A549 (cell line): ENCODE measurements at regions not wholly inside any gene's neighbourhood (a gene's known extent, or its start where the extent isn't known, plus 50 kb on each side); places are given as distances from the start of the nearest gene placed in this dataset.
A peak's percentile ranks its signal among the peaks of the same experiment; 100 is the strongest.

ENCODE experiments used
- ATAC-seq, 2 experiments: fragments of 200-7000 bp in 1 of 2; fragments of >200 bp in 1 of 2; cut with Nextera tagmentation in 1 of 2; cut with Tn5 transposase in 1 of 2; 3 replicates each; pipeline versions ENCODE4 v1.8.0 to v1.9.1; 2018 to 2020; ENCODE audit warnings: mild to moderate bottlenecking in 1 of 2, moderate library complexity in 1 of 2
- CTCF ChIA-PET: fragments of 300-600 bp; sonication (Branson Sonifier 250); formaldehyde crosslinking; extraction: SDS; loops from one replicate; lab custom pipeline; 2021; ENCODE audit warnings: antibody characterized with exemption, inconsistent platforms; lab: Yijun Ruan, JAX
- POLR2A ChIA-PET: fragments of 350-600 bp; formaldehyde crosslinking; extraction: SDS; loops from one replicate; lab custom pipeline; 2021; ENCODE audit warnings: antibody characterized with exemption, inconsistent platforms; lab: Yijun Ruan, JAX
- DNase-seq, 2 experiments: peaks; one replicate each; pipeline versions ENCODE4 v3.0.0 to v3.0.0-alpha.2; 2011 to 2016; ENCODE audit warnings: low read depth in 1 of 2, low spot score in 1 of 2
- FAIRE-seq: peaks from 2 replicates; lab custom pipeline; 2011; peaks lifted over from hg19 to GRCh38; lab: Jason Lieb, UNC
- H3K27ac ChIP-seq, 2 experiments: fragments of >200 bp; sonication (Bioruptor Twin); formaldehyde crosslinking; 3 replicates each; pipeline ENCODE4 v1.5.1; 2016 to 2017
- H3K4me1 ChIP-seq: fragments of >200 bp; sonication (Bioruptor Twin); formaldehyde crosslinking; 3 replicates; pipeline ENCODE4 v1.6.1; 2016
- H3K4me2 ChIP-seq: fragments of >200 bp; sonication (Bioruptor Twin); formaldehyde crosslinking; 3 replicates; pipeline ENCODE4 v1.6.1; 2016
- H3K4me3 ChIP-seq: fragments of >200 bp; sonication (Bioruptor Twin); formaldehyde crosslinking; 3 replicates; pipeline ENCODE4 v1.5.1; 2016
- H3K9me3 ChIP-seq: fragments of >200 bp; sonication (Bioruptor Twin); formaldehyde crosslinking; 3 replicates; pipeline ENCODE4 v1.6.1; 2016
- CBX2 ChIP-seq: fragments of 200-600 bp; sonication (generic); IDR thresholded peaks from 2 replicates; pipeline ENCODE4 v1.6.1; 2016; ENCODE audit warnings: low read depth, mild to moderate bottlenecking, borderline replicate concordance
- ESRRA ChIP-seq: fragments of 150-350 bp; IDR thresholded peaks from 2 replicates; pipeline ENCODE4 v1.6.1; 2014; ENCODE audit warnings: mild to moderate bottlenecking, low read length, borderline replicate concordance
- FOSL2 ChIP-seq, 2 experiments: fragments of 450-650 bp in 1 of 2; fragments of >200 bp in 1 of 2; sonication (Bioruptor Twin) in 1 of 2; formaldehyde crosslinking; IDR thresholded peaks; 2 replicates each; pipeline versions ENCODE4 v1.5.0 to v1.6.1; 2016 to 2020; ENCODE audit warnings: mild to moderate bottlenecking in 1 of 2, moderate library complexity in 1 of 2
- HEYL ChIP-seq: fragments of 250-450 bp; sonication (Bioruptor Pico); IDR thresholded peaks from 2 replicates; pipeline ENCODE4 v1.8.0; 2021; ENCODE audit warnings: mild to moderate bottlenecking, moderate library complexity
- HOXA7 ChIP-seq: fragments of 250-450 bp; sonication (Bioruptor Pico); IDR thresholded peaks from 2 replicates; pipeline ENCODE4 v1.5.0; 2020; ENCODE audit warnings: mild to moderate bottlenecking, moderate library complexity
- KDM5A ChIP-seq: fragments of 200-600 bp; sonication (generic); IDR thresholded peaks from 2 replicates; pipeline ENCODE4 v1.6.1; 2016; ENCODE audit warnings: antibody characterized with exemption, mild to moderate bottlenecking
- MAX ChIP-seq: IDR thresholded peaks from 2 replicates; pipeline ENCODE4 v1.6.1; 2012
- MYC ChIP-seq: IDR thresholded peaks from 2 replicates; pipeline ENCODE4 v1.6.1; 2012; ENCODE audit warnings: mild to moderate bottlenecking, inconsistent platforms, low read length, improper control_type of control experiment, borderline replicate concordance
- PHF8 ChIP-seq: fragments of 200-600 bp; sonication (generic); IDR thresholded peaks from 2 replicates; pipeline ENCODE4 v1.6.1; 2016; ENCODE audit warnings: low read depth, mild to moderate bottlenecking, antibody characterized with exemption, moderate library complexity, borderline replicate concordance
- RNF2 ChIP-seq: fragments of 200-600 bp; sonication (generic); IDR thresholded peaks from 2 replicates; pipeline ENCODE4 v1.6.1; 2016; ENCODE audit warnings: low read depth, mild to moderate bottlenecking, antibody characterized with exemption, moderate library complexity, borderline replicate concordance
- TP53 ChIP-seq: fragments of 250-450 bp; sonication (Bioruptor Pico); IDR thresholded peaks from 2 replicates; pipeline ENCODE4 v1.5.0; 2021; ENCODE audit warnings: mild to moderate bottlenecking, moderate library complexity
- ZFP36 ChIP-seq: fragments of 450-650 bp; IDR thresholded peaks from 2 replicates; pipeline ENCODE4 v1.6.1; 2014; ENCODE audit warnings: borderline replicate concordance; ENCODE audit not compliant: partially characterized antibody
- ZNF302 ChIP-seq: fragments of 250-450 bp; sonication (Bioruptor Pico); IDR thresholded peaks from 2 replicates; pipeline ENCODE4 v1.9.0; 2021; ENCODE audit warnings: inconsistent platforms, mild to moderate bottlenecking, moderate library complexity
- WGBS: methylation state at CpG from one replicate; pipeline ENCODE4 v1.1.6; 2017; ENCODE audit errors: missing lambda C conversion rate; 5-methylcytosine and 5-hydroxymethylcytosine counted together
- TF ChIP-seq, protein P1 (sequence below): fragments of 450-650 bp; IDR thresholded peaks from 2 replicates; pipeline ENCODE4 v1.6.1; 2014; ENCODE audit warnings: antibody characterized with exemption
- TF ChIP-seq, protein P2 (sequence below): fragments of 200-600 bp; sonication (generic); IDR thresholded peaks from 2 replicates; pipeline ENCODE4 v1.6.1; 2016; ENCODE audit warnings: antibody characterized with exemption, mild to moderate bottlenecking, moderate library complexity

DNA sequence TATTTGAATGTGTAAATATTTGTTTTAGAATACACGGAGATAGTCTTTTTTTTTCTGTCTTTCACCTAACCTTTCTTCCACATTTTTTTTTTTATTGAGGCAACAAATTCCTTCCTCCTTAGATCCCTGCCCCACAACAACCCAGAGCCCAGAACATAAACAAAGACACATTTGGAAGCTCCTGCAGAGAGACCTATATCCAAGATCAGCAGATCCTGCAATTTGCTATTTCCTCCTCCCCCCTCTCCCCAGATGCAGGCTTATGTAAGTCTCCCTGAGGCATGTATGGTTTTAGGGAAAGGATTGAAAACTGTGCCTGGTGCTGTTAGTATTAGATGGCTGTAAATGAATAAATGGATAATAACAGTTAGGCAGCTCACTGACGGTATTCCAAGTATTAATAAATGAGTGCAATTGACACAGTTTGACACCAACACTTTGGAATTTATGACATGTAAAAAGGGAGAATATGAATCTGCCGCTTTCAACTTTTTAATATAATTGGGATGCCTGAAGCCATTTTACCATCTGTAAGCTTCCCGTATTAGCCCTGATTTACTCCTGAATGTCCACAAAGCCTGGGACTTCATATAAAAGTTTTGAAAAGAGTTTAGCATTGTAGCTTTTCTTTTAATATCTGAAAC lies 608.3 kb upstream of the CITED2 start:
- H3K4me3 ChIP-seq = no peak overlapping the region
- ChIA-PET POLR2A (no interaction called here), CTCF (interaction anchor here (0.7 kb wide), 1 partner anchor 100 kb away, joined by 5 read pairs; no protein-coding TSS in a partner anchor)
- peak in 1 of 2 experiments; percentile 32; a peak in 1 of 6 replicates for ATAC-seq
- WGBS = 42% methylated on average over 4 of the region's 4 CpGs
- H3K4me2 ChIP-seq = peak overlapping the region; percentile 60
- DNase-seq = no peak
- H3K27ac ChIP-seq = peak overlapping the region; percentile 62 to 64; a peak in 5 of 6 replicates
- H3K9me3 ChIP-seq = no peaks in the 10 kb centered on the region
- no peak for TF ChIP-seq ESRRA
- TF ChIP-seq, all 56 proteins: peak for 0
- FAIRE-seq = no peak
- H3K4me1 ChIP-seq = peaks cover 57% of the 10 kb centered on the region

GRCh38 chr6:139982195-139982594 lies 607.7 kb upstream of the CITED2 start:
- DNase-seq (no peak), ATAC-seq (no peak), FAIRE-seq (no peak)
- CTCF ChIA-PET = interaction anchor here (0.7 kb wide), 1 partner anchor 100 kb away, joined by 5 read pairs; no protein-coding TSS in a partner anchor
- Histone ChIP-seq H3K4me2 (peak overlapping the region; percentile 60), H3K9me3 (no peaks in the 10 kb centered on the region), H3K4me1 (peaks cover 63% of the 10 kb centered on the region)
- WGBS = 3% methylated on average over 1 of the region's 1 CpG
- POLR2A ChIA-PET = interaction anchor here (1.3 kb wide), 1 partner anchor 608 kb away, joined by 5 read pairs; the partner anchor contains the start of gene CITED2
- TF ChIP-seq PHF8 = no peak
- TF ChIP-seq, protein P1, sequence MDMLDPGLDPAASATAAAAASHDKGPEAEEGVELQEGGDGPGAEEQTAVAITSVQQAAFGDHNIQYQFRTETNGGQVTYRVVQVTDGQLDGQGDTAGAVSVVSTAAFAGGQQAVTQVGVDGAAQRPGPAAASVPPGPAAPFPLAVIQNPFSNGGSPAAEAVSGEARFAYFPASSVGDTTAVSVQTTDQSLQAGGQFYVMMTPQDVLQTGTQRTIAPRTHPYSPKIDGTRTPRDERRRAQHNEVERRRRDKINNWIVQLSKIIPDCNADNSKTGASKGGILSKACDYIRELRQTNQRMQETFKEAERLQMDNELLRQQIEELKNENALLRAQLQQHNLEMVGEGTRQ = no peak
- no peak for TF ChIP-seq FOSL2 (IDR thresholded peaks at IDR 0.05)
- no peak for TF ChIP-seq FOSL2 (CRISPR knock-in tag; IDR thresholded peaks at IDR 0.05)
- TF ChIP-seq RNF2 = no peak
- TF ChIP-seq KDM5A = no peak
- no peak for TF ChIP-seq ZNF302 (CRISPR knock-in tag)
- TF ChIP-seq HEYL (CRISPR knock-in tag) = no peak
- TF ChIP-seq TP53 = no peak
- TF ChIP-seq MYC = no peak
- TF ChIP-seq ZFP36 = no peak
- no peak for TF ChIP-seq CBX2
- TF ChIP-seq, all 56 proteins: peak for 0
- H3K4me3 ChIP-seq = no peak overlapping the region
- peak overlapping the region; percentile 62 to 64 for H3K27ac ChIP-seq

- CTCF ChIA-PET = no interaction called here
- DNase-seq = peak in 1 of 2 experiments; percentile 71
- Histone ChIP-seq H3K4me2 (peak overlapping the region; percentile 60), H3K9me3 (no peaks in the 10 kb centered on the region), H3K4me1 (peaks cover 63% of the 10 kb centered on the region), H3K27ac (peak overlapping the region; percentile 62 to 64), H3K4me3 (no peak overlapping the region)
- peak; percentile 48 to 85; a peak in 4 of 6 replicates for ATAC-seq
- WGBS = 1% methylated on average over 5 of the region's 5 CpGs
- POLR2A ChIA-PET = interaction anchor here (1.3 kb wide), 1 partner anchor 607 kb away, joined by 5 read pairs; the partner anchor contains the start of gene CITED2
- FAIRE-seq = no peak
- TF ChIP-seq HOXA7 (CRISPR knock-in tag) (no peak), FOSL2 (IDR thresholded peaks at IDR 0.05) (no peak), FOSL2 (CRISPR knock-in tag; IDR thresholded peaks at IDR 0.05) (0 out of 2 replicates have a peak, but pooled peaks have one; percentile 11), MAX (no peak; the same call in 1 of the 2 replicates)
Observed at GRCh38 chr6:139981768-139982181, 607.3 kb upstream of the CITED2 start.

- no peak for FAIRE-seq
- TF ChIP-seq MAX = 0 out of 2 replicates have a peak, but pooled peaks have one; percentile 3
- TF ChIP-seq, protein P2, sequence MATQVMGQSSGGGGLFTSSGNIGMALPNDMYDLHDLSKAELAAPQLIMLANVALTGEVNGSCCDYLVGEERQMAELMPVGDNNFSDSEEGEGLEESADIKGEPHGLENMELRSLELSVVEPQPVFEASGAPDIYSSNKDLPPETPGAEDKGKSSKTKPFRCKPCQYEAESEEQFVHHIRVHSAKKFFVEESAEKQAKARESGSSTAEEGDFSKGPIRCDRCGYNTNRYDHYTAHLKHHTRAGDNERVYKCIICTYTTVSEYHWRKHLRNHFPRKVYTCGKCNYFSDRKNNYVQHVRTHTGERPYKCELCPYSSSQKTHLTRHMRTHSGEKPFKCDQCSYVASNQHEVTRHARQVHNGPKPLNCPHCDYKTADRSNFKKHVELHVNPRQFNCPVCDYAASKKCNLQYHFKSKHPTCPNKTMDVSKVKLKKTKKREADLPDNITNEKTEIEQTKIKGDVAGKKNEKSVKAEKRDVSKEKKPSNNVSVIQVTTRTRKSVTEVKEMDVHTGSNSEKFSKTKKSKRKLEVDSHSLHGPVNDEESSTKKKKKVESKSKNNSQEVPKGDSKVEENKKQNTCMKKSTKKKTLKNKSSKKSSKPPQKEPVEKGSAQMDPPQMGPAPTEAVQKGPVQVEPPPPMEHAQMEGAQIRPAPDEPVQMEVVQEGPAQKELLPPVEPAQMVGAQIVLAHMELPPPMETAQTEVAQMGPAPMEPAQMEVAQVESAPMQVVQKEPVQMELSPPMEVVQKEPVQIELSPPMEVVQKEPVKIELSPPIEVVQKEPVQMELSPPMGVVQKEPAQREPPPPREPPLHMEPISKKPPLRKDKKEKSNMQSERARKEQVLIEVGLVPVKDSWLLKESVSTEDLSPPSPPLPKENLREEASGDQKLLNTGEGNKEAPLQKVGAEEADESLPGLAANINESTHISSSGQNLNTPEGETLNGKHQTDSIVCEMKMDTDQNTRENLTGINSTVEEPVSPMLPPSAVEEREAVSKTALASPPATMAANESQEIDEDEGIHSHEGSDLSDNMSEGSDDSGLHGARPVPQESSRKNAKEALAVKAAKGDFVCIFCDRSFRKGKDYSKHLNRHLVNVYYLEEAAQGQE = no peak
- TF ChIP-seq, all 56 proteins: peak for 1
- Histone ChIP-seq H3K27ac (peak overlapping the region; percentile 63 to 64), H3K4me3 (no peak overlapping the region), H3K4me1 (peaks cover 63% of the 10 kb centered on the region), H3K9me3 (no peaks in the 10 kb centered on the region), H3K4me2 (peak overlapping the region; percentile 60)
- peak in 1 of 2 experiments; percentile 24; a peak in 1 of 6 replicates for ATAC-seq
- WGBS = 86% methylated on average over 1 of the region's 1 CpG
- ChIA-PET CTCF (no interaction called here), POLR2A (interaction anchor here (1.3 kb wide), 1 partner anchor 607 kb away, joined by 5 read pairs; the partner anchor contains the start of gene CITED2)
- DNase-seq = no peak
Observed at GRCh38 chr6:139981066-139981624, 606.7 kb upstream of the CITED2 start.
